ENCODE measurements at regions not wholly inside any gene's neighbourhood (a gene's known extent, or its start where the extent isn't known, plus 50 kb on each side); places are given as distances from the start of the nearest gene placed in this dataset.

DNA sequence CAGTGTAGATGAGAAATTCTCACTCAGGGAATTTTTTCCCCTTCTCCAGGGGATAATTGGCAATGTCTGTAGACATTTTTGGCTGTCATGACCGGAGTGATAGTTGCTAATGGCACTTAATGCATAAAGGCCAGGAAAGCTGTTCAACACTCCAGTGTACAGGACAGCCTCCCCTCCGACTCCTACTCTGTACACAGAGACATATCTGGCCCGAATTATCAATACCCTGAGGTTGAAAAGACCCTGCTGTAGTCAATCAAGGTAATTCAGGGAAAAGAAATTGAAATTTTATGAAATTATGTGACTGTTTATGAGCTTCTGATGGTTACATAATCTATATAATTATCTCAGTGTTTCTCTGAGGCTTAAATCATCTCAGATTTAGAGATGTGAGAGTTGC is 720.7 kb downstream of the OLFM4 start:
- TF ChIP-seq, protein P1, sequence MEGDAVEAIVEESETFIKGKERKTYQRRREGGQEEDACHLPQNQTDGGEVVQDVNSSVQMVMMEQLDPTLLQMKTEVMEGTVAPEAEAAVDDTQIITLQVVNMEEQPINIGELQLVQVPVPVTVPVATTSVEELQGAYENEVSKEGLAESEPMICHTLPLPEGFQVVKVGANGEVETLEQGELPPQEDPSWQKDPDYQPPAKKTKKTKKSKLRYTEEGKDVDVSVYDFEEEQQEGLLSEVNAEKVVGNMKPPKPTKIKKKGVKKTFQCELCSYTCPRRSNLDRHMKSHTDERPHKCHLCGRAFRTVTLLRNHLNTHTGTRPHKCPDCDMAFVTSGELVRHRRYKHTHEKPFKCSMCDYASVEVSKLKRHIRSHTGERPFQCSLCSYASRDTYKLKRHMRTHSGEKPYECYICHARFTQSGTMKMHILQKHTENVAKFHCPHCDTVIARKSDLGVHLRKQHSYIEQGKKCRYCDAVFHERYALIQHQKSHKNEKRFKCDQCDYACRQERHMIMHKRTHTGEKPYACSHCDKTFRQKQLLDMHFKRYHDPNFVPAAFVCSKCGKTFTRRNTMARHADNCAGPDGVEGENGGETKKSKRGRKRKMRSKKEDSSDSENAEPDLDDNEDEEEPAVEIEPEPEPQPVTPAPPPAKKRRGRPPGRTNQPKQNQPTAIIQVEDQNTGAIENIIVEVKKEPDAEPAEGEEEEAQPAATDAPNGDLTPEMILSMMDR (IDR thresholded peaks at IDR 0.05), result no peak
- TF ChIP-seq POLR2A (IDR thresholded peaks at IDR 0.05), result no peak

Measured in uterus (tissue), 2 donors.